CD8-positive, alpha-beta memory T cell (primary cell): ENCODE measurements at regions not wholly inside any gene's neighbourhood (a gene's known extent, or its start where the extent isn't known, plus 50 kb on each side); places are given as distances from the start of the nearest gene placed in this dataset.
"Not testable (repeated sequence)": the region's sequence is repeated elsewhere in the genome, so short reads cannot be mapped to it uniquely, and the experiment has no call there.

Source experiments
- CTCF ChIA-PET: fragments of 350-600 bp; sonication (Branson Sonifier 250); formaldehyde crosslinking; loops from one replicate; lab custom pipeline; 2021; ENCODE audit warnings: antibody characterized with exemption; lab: Charles Lee
- POLR2A ChIA-PET: fragments of 350-600 bp; sonication (Branson Sonifier 250); formaldehyde crosslinking; loops from one replicate; lab custom pipeline; 2021; ENCODE audit warnings: antibody characterized with exemption; lab: Charles Lee
- DNase-seq, 5 donors: peaks; one replicate each; pipeline versions ENCODE4 v3.0.0 to v3.0.0-alpha.2; 2020 to 2022; ENCODE audit warnings: mixed read lengths in 1 of 5
- H3K27ac ChIP-seq: one replicate; pipeline ENCODE4 v1.7.0; 2013; ENCODE audit warnings: low read depth, mild to moderate bottlenecking, low read length, moderate library complexity
- H3K27me3 ChIP-seq: 2 replicates; pipeline ENCODE4 v1.7.0; 2013; ENCODE audit warnings: low read length, mild to moderate bottlenecking; ENCODE audit not compliant: insufficient read depth, poor library complexity, severe bottlenecking
- H3K36me3 ChIP-seq: 2 replicates; pipeline ENCODE4 v1.7.0; 2013; ENCODE audit warnings: mild to moderate bottlenecking, low read length, moderate library complexity; ENCODE audit not compliant: insufficient read depth
- H3K4me1 ChIP-seq: 2 replicates; pipeline ENCODE4 v1.7.0; 2013; ENCODE audit warnings: mild to moderate bottlenecking, low read length, moderate library complexity; ENCODE audit not compliant: insufficient read depth
- H3K4me3 ChIP-seq: 2 replicates; pipeline ENCODE4 v1.7.0; 2013; ENCODE audit warnings: mild to moderate bottlenecking, low read length
- H3K9me3 ChIP-seq: 2 replicates; pipeline ENCODE4 v1.7.0; 2013; ENCODE audit warnings: mild to moderate bottlenecking, low read length
- H3K27ac Mint-ChIP-seq, 8 donors: one replicate each; pipeline ENCODE4 v1.8.0; 2020 to 2021; ENCODE audit warnings: mixed read lengths in 8 of 8, mild to moderate bottlenecking in 6 of 8, inconsistent platforms in 3 of 8, moderate library complexity in 3 of 8
- H3K27me3 Mint-ChIP-seq, 2 donors: one replicate each; pipeline ENCODE4 v1.8.0; 2020 to 2021; ENCODE audit warnings: mixed read lengths in 2 of 2, mild to moderate bottlenecking in 1 of 2, moderate library complexity in 1 of 2
- H3K36me3 Mint-ChIP-seq, 3 donors: one replicate each; pipeline ENCODE4 v1.8.0; 2020 to 2021; ENCODE audit warnings: mixed read lengths in 3 of 3, inconsistent platforms in 1 of 3, mild to moderate bottlenecking in 1 of 3
- H3K4me1 Mint-ChIP-seq, 3 donors: one replicate each; pipeline ENCODE4 v1.8.0; 2020 to 2021; ENCODE audit warnings: mixed read lengths in 3 of 3, inconsistent platforms in 1 of 3, mild to moderate bottlenecking in 1 of 3
- H3K4me3 Mint-ChIP-seq, 7 donors: one replicate each; pipeline ENCODE4 v1.8.0; 2020 to 2021; ENCODE audit warnings: mixed read lengths in 7 of 7, mild to moderate bottlenecking in 6 of 7, moderate library complexity in 4 of 7, inconsistent platforms in 2 of 7
- H3K9me3 Mint-ChIP-seq, 5 donors: one replicate each; pipeline ENCODE4 v1.8.0; 2020 to 2022; ENCODE audit warnings: mixed read lengths in 5 of 5, mild to moderate bottlenecking in 3 of 5, moderate library complexity in 2 of 5, inconsistent platforms in 1 of 5

DNA sequence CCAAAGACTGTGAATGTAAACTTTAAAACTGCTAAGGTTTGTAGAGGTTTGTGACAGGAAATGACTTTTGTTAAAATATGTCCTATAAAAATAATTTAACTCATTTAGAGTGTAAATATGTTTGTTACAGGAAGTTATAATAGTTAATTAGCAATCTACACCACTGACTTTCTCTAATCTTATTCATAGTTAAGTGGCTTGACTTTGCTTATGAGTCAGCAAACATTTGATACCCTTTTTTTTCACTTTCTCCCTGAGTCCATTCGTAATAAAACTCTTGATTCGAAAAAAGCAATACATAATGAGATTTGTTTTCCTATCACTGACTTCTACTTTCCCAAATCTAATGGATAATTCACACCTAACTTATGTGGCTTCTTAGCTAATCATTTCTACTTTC is 317.7 kb upstream of the SEMA3C start:
- CTCF ChIA-PET = no interaction called here
- Mint-ChIP-seq H3K27me3 (no peaks in the 10 kb centered on the region), H3K4me3 (no peak overlapping the region), H3K27ac (no peak overlapping the region), H3K36me3 (no peaks in the 10 kb centered on the region), H3K9me3 (peaks cover 6 to 22% (median 9%) of the 10 kb centered on the region in 5 donors), H3K4me1 (no peaks in the 10 kb centered on the region)
- Histone ChIP-seq H3K27me3 (no peaks in the 10 kb centered on the region), H3K4me1 (no peaks in the 10 kb centered on the region), H3K4me3 (no peak overlapping the region), H3K36me3 (no peaks in the 10 kb centered on the region), H3K27ac (no peak overlapping the region), H3K9me3 (no peaks in the 10 kb centered on the region)
- POLR2A ChIA-PET = no interaction called here
- no peak for DNase-seq

DNA sequence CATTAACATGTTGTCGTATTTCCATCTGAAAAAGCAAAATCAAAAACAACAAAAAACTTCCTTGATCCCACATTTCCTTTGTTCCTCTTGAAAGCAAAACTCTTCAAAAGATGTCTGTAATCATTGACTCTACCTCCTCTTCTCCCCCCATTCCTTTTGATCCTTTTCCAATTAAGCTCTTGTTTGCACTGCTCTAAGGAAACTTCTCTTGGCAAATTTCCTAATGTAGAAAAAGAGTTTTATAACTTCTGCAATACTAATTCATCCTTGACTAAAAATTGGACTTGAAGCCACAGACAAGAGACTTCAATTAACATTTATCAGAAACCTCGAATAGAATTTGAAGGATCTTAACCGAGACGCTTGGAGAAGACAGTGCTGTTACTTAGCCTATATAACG is 317.1 kb upstream of the SEMA3C start:
- no peaks in the 10 kb centered on the region for H3K27me3 ChIP-seq
- CTCF ChIA-PET = no interaction called here
- no peak overlapping the region for H3K27ac ChIP-seq
- Mint-ChIP-seq H3K9me3 (peaks cover 4 to 28% (median 9%) of the 10 kb centered on the region in 5 donors), H3K36me3 (no peaks in the 10 kb centered on the region), H3K27me3 (no peaks in the 10 kb centered on the region), H3K4me3 (no peak overlapping the region), H3K27ac (no peak overlapping the region), H3K4me1 (no peaks in the 10 kb centered on the region)
- POLR2A ChIA-PET = no interaction called here
- DNase-seq = no peak
- no peaks in the 10 kb centered on the region for H3K36me3 ChIP-seq
- H3K9me3 ChIP-seq = no peaks in the 10 kb centered on the region
- no peak overlapping the region for H3K4me3 ChIP-seq
- H3K4me1 ChIP-seq = no peaks in the 10 kb centered on the region

DNA sequence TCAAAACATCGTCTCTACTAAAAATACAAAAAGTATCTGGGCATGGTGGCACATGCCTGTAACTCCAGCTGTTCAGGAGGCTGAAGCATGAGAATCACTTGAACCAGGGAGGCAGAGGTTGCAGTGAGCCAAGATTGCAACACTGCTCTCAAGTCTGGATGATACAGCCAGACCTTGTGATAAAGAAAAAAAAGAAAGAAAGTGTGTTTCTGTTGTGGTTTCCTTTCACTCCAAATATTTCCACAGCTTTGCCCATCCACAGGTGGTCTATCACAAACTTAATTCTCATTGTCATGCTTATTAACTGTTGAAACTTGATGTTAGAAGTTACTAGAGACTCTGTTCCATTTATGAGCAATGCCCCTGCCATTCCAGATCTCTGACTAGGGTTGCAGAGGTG is 316.0 kb upstream of the SEMA3C start:
- ChIA-PET CTCF (no interaction called here), POLR2A (no interaction called here)
- H3K9me3 ChIP-seq = no peaks in the 10 kb centered on the region
- Mint-ChIP-seq H3K27ac (no peak overlapping the region), H3K4me1 (no peaks in the 10 kb centered on the region), H3K36me3 (no peaks in the 10 kb centered on the region), H3K27me3 (no peaks in the 10 kb centered on the region), H3K9me3 (peaks cover 5 to 24% (median 9%) of the 10 kb centered on the region in 5 donors), H3K4me3 (no peak overlapping the region)
- H3K27ac ChIP-seq = no peak overlapping the region
- H3K4me1 ChIP-seq = no peaks in the 10 kb centered on the region
- H3K27me3 ChIP-seq = no peaks in the 10 kb centered on the region
- no peak overlapping the region for H3K4me3 ChIP-seq
- DNase-seq = no peak
- no peaks in the 10 kb centered on the region for H3K36me3 ChIP-seq

DNA sequence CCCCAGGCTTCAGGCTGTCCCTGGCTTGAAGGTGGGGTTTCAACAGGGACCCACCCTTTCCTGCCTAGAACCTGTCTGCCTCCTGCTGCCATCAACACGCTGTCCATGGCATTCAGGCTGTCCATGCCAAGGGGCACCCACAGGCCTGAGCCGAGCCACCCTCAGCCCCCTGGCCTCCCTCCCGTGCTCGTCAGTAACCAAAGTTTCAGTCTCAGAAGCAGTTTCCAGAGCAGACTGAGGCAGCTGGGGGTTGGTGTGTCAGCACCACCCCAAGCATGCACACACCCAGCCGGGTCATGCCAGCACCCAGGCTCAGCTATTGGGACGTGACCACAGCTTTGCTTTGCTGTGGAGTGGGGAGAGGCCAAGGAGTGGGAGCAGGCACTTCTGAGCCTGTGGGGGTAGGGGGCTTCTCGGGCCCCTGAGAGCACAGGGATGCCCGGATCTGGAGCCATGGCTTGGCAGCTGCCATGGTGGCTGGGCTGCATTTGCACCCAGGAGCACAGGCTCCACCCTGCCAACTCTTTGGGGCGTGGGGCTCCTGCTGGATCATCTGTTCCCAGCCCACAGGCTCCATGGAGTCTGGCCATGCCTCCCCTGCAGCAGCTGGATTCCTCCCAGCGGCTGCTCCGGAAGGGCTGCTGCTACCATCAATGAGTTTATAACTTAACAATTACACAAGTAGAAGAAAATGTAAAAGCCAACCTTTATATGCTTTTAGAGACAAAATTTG is 314.5 kb upstream of the SEMA3C start:
- Mint-ChIP-seq H3K36me3 (no peaks in the 10 kb centered on the region), H3K27me3 (no peaks in the 10 kb centered on the region), H3K27ac (no peak overlapping the region), H3K9me3 (peaks cover 6 to 21% (median 9%) of the 10 kb centered on the region in 5 donors), H3K4me3 (no peak overlapping the region), H3K4me1 (no peaks in the 10 kb centered on the region)
- ChIA-PET POLR2A (no interaction called here), CTCF (no interaction called here)
- H3K4me1 ChIP-seq = no peaks in the 10 kb centered on the region
- no peaks in the 10 kb centered on the region for H3K36me3 ChIP-seq
- no peak for DNase-seq
- H3K4me3 ChIP-seq = no peak overlapping the region
- no peaks in the 10 kb centered on the region for H3K9me3 ChIP-seq
- H3K27me3 ChIP-seq = no peaks in the 10 kb centered on the region
- H3K27ac ChIP-seq = no peak overlapping the region

DNA sequence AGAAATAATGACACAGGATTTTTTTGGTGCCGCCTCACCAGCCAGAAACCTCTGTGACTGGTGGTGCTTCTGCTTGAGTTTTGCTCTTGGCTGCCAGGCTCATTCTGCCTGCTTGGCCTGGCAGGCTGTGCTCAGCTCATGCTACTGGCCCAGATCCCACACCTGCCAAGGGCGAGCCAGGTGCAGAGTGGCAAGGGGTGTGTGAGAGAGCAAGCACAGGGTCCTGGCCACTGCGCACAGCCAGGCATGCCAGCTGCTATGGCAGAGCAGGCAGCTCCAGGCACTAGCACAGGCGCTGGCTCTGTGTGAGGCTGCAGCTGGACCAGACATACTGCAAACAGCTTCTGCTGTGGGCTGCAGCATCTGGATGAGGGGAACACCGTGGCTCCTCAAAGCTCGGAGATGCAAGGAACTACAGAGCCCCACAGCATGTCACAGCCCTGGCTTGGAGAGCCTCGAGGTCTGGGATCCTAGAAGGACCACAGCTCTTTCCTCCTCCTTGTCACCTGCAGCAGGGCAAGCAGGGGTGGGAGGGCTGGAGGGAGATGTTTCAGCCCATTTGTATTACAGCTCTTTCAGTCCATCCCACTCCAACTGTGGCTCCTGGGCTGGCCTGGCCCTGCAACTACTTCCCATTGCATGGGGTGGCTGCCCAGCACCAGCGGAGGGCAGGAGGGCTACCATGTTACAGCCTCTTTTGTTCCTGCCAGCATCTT is 313.4 kb upstream of the SEMA3C start:
- H3K4me3 ChIP-seq = no peak overlapping the region
- no peaks in the 10 kb centered on the region for H3K36me3 ChIP-seq
- no peaks in the 10 kb centered on the region for H3K9me3 ChIP-seq
- H3K27me3 ChIP-seq = no peaks in the 10 kb centered on the region
- no peaks in the 10 kb centered on the region for H3K36me3 Mint-ChIP-seq
- H3K4me1 Mint-ChIP-seq = no peaks in the 10 kb centered on the region
- no peaks in the 10 kb centered on the region for H3K4me1 ChIP-seq
- no peak overlapping the region for H3K4me3 Mint-ChIP-seq
- H3K9me3 Mint-ChIP-seq = peaks cover 3 to 14% (median 9%) of the 10 kb centered on the region in 5 donors
- CTCF ChIA-PET = no interaction called here
- no peak overlapping the region for H3K27ac ChIP-seq
- H3K27ac Mint-ChIP-seq = no peak overlapping the region
- no peaks in the 10 kb centered on the region for H3K27me3 Mint-ChIP-seq
- no peak for DNase-seq
- POLR2A ChIA-PET = no interaction called here

DNA sequence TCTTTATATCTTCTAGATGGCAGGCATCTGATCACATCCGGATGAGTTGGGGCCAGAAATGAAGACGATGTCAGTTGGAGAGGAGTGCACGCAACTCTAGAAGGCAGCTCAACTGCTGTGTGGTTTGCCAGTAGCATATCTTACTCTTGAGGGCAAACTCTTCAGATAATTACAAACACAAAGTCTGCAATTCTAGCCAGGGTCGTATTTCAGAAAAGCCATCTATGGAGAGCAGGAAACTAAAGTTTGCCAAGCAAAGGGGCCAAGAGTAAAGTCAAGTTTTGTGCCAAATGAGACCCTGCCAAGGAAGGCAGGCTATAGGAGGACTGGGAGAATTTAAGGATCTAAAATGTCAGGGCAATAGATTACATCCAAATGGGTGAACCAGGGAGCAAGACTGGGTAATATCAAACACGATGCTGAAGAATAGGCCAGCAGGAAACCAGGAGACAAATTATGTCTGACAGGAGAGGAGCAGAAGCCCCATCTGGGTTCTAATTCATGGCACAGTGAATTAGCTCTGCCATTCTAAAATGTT is 312.5 kb upstream of the SEMA3C start:
- H3K9me3 Mint-ChIP-seq = peaks cover 3 to 14% (median 9%) of the 10 kb centered on the region in 5 donors
- ChIA-PET POLR2A (no interaction called here), CTCF (no interaction called here)
- Histone ChIP-seq H3K9me3 (no peaks in the 10 kb centered on the region), H3K36me3 (no peaks in the 10 kb centered on the region), H3K4me1 (no peaks in the 10 kb centered on the region), H3K27ac (no peak overlapping the region), H3K4me3 (no peak overlapping the region), H3K27me3 (no peaks in the 10 kb centered on the region)
- H3K27ac Mint-ChIP-seq = no peak overlapping the region
- no peaks in the 10 kb centered on the region for H3K4me1 Mint-ChIP-seq
- no peaks in the 10 kb centered on the region for H3K36me3 Mint-ChIP-seq
- DNase-seq = no peak
- H3K4me3 Mint-ChIP-seq = no peak overlapping the region
- H3K27me3 Mint-ChIP-seq = no peaks in the 10 kb centered on the region

DNA sequence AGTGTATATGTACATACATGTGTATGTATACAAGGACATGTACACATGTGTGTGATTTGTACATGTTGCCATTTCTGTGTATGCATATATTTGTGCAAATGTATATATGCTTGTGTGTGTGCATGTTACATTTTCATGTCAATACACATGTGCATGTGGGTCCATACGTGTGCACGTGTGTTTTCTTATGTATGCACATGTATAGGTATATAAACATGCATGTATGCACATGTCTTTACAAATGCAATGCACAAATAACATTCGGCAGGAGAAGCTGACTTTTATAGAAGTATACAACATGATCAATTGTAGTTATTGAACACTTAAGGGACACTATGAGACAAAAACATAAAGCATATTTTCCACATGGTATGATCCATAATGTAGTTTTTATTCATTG is 307.4 kb upstream of the SEMA3C start:
- Mint-ChIP-seq H3K9me3 (peaks cover 3 to 31% (median 9%) of the 10 kb centered on the region in 5 donors), H3K27me3 (no peaks in the 10 kb centered on the region), H3K27ac (no peak overlapping the region), H3K36me3 (no peaks in the 10 kb centered on the region), H3K4me3 (no peak overlapping the region), H3K4me1 (no peaks in the 10 kb centered on the region)
- Histone ChIP-seq H3K27me3 (no peaks in the 10 kb centered on the region), H3K4me3 (no peak overlapping the region), H3K4me1 (no peaks in the 10 kb centered on the region), H3K9me3 (no peaks in the 10 kb centered on the region), H3K27ac (no peak overlapping the region), H3K36me3 (no peaks in the 10 kb centered on the region)
- CTCF ChIA-PET = no interaction called here
- DNase-seq = no peak
- POLR2A ChIA-PET = no interaction called here

DNA sequence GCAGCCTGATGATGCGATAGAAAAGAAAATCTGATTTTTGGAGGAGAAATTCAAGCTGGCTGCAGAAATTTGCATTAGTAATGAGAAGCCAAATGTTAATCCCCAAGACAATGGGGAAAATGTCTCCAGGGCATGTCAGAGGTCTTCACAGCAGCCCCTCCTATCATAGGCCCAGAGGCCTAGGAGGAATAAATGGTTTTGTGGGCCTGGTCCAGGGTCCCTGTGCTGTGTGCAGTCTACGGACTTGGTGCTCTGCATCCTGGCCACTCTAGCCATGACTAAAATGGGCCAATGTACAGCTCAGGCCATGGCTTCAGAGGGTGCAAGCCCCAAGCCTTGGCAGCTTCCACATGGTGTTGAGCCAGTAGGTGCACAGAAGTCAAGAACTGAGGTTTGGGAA is 303.8 kb upstream of the SEMA3C start:
- H3K4me3 Mint-ChIP-seq, H3K36me3 Mint-ChIP-seq, H3K27me3 ChIP-seq, H3K4me1 Mint-ChIP-seq, H3K27ac Mint-ChIP-seq, CTCF ChIA-PET, H3K36me3 ChIP-seq, DNase-seq, H3K4me1 ChIP-seq, H3K9me3 ChIP-seq, H3K27me3 Mint-ChIP-seq, H3K27ac ChIP-seq, POLR2A ChIA-PET, H3K4me3 ChIP-seq: not testable (repeated sequence)
- peaks cover 0 to 35% (median 8%) of the 10 kb centered on the region in 5 donors for H3K9me3 Mint-ChIP-seq
